SK-N-SH (cell line): ENCODE measurements at regions not wholly inside any gene's neighbourhood (a gene's known extent, or its start where the extent isn't known, plus 50 kb on each side); places are given as distances from the start of the nearest gene placed in this dataset.

Experiments used
- CTCF ChIA-PET: fragments of 300-600, 350-600 bp; formaldehyde crosslinking; extraction: SDS; loops from one replicate; lab custom pipeline; 2021; lab: Yijun Ruan, JAX
- POLR2A ChIA-PET: fragments of 350-600 bp; sonication (Branson Sonifier 250); formaldehyde crosslinking; extraction: SDS; loops from one replicate; lab custom pipeline; 2020; ENCODE audit warnings: antibody characterized with exemption, inconsistent platforms; lab: Yijun Ruan, JAX
- DNase-seq: peaks from one replicate; pipeline ENCODE4 v3.0.0; 2012
- H2AFZ ChIP-seq: fragments of 200-600 bp; sonication (generic); 2 replicates; pipeline ENCODE4 v1.8.1; 2016; ENCODE audit warnings: antibody characterized with exemption, mild to moderate bottlenecking, low read depth
- H3F3A ChIP-seq: fragments of 200-600 bp; sonication (generic); replicated peaks from 2 replicates; pipeline ENCODE3; 2016; ENCODE audit warnings: antibody characterized with exemption, mild to moderate bottlenecking; ENCODE audit not compliant: insufficient read depth
- H3K27ac ChIP-seq, 2 experiments: fragments of 200-500 bp in 1 of 2; fragments of 200-600 bp in 1 of 2; sonication (Bioruptor generic) in 1 of 2; sonication (generic), shearing (Covaris generic) in 1 of 2; 2 replicates each; pipeline versions ENCODE4 v1.5.1 to v1.6.1; 2014 to 2016; ENCODE audit warnings: low read depth in 2 of 2, inconsistent platforms in 1 of 2, low read length in 1 of 2, mild to moderate bottlenecking in 1 of 2, mixed read lengths in 1 of 2
- H3K27me3 ChIP-seq: fragments of 200-600 bp; sonication (generic), shearing (Covaris generic); 2 replicates; pipeline ENCODE4 v1.6.1; 2016; ENCODE audit warnings: mixed run types; ENCODE audit not compliant: insufficient read depth
- H3K36me3 ChIP-seq, 2 experiments: fragments of 200-500 bp in 1 of 2; fragments of 200-600 bp in 1 of 2; sonication (Bioruptor generic) in 1 of 2; sonication (generic) in 1 of 2; replicated peaks in 1 of 2; 2 replicates each; pipeline versions ENCODE3 to v1.5.1; 2014 to 2016; ENCODE audit warnings: low read length in 1 of 2, mild to moderate bottlenecking in 1 of 2; ENCODE audit not compliant: insufficient read depth in 2 of 2, control insufficient read depth in 1 of 2
- H3K4me1 ChIP-seq, 2 experiments: fragments of 200-500 bp in 1 of 2; fragments of 200-600 bp in 1 of 2; sonication (Bioruptor generic) in 1 of 2; sonication (generic), shearing (Covaris generic) in 1 of 2; 2 replicates each; pipeline versions ENCODE4 v1.5.1 to v1.6.1; 2014 to 2016; ENCODE audit warnings: low read depth in 1 of 2, low read length in 1 of 2, mixed run types in 1 of 2; ENCODE audit not compliant: insufficient read depth in 2 of 2, control insufficient read depth in 1 of 2
- H3K4me2 ChIP-seq: fragments of 200-600 bp; sonication (generic), shearing (Covaris generic); 2 replicates; pipeline ENCODE4 v1.6.1; 2017; ENCODE audit warnings: mixed run types
- H3K4me3 ChIP-seq, 2 experiments: fragments of 200-500 bp in 1 of 2; fragments of 200-600 bp in 1 of 2; sonication (Bioruptor generic) in 1 of 2; sonication (generic), shearing (Covaris generic) in 1 of 2; 2 replicates each; pipeline versions ENCODE4 v1.5.1 to v1.8.1; 2014 to 2016; ENCODE audit warnings: low read depth in 2 of 2, inconsistent platforms in 1 of 2, low read length in 1 of 2, mild to moderate bottlenecking in 1 of 2, mixed read lengths in 1 of 2, moderate library complexity in 1 of 2
- H3K79me2 ChIP-seq: fragments of 200-600 bp; sonication (generic); 2 replicates; pipeline ENCODE4 v1.8.1; 2017; ENCODE audit warnings: mild to moderate bottlenecking; ENCODE audit not compliant: insufficient read depth
- H3K9ac ChIP-seq: fragments of 200-600 bp; sonication (generic); 2 replicates; pipeline ENCODE4 v1.6.1; 2017; ENCODE audit warnings: mixed run types
- H3K9me2 ChIP-seq: fragments of 200-600 bp; sonication (generic); 2 replicates; pipeline ENCODE4 v1.6.1; 2017; ENCODE audit warnings: mixed run types
- H3K9me3 ChIP-seq: fragments of 200-600 bp; sonication (generic); 2 replicates; pipeline ENCODE4 v1.6.1; 2017; ENCODE audit warnings: mixed run types, mild to moderate bottlenecking, moderate library complexity
- H4K20me1 ChIP-seq: fragments of 200-600 bp; sonication (generic); 2 replicates; pipeline ENCODE4 v1.6.1; 2017; ENCODE audit warnings: mild to moderate bottlenecking, mixed run types; ENCODE audit not compliant: insufficient read depth
- CHD2 ChIP-seq: fragments of 150-350 bp; IDR thresholded peaks from 2 replicates; pipeline ENCODE4 v1.6.1; 2018; ENCODE audit warnings: low read length; ENCODE audit not compliant: partially characterized antibody
- CTCF ChIP-seq: fragments of 200-600 bp; sonication (generic); IDR thresholded peaks from 2 replicates; pipeline ENCODE4 v1.6.1; 2017; ENCODE audit warnings: antibody characterized with exemption, mild to moderate bottlenecking, moderate library complexity
- ELF1 ChIP-seq: IDR thresholded peaks from 2 replicates; pipeline ENCODE4 v1.4.0; 2012
- EP300 ChIP-seq, 2 experiments: IDR thresholded peaks; 2 replicates each; pipeline versions ENCODE4 v1.4.0 to v1.6.1; 2012; ENCODE audit warnings: borderline replicate concordance in 1 of 2, low read depth in 1 of 2, low read length in 1 of 2
- EZH2phosphoT487 ChIP-seq: fragments of 200-600 bp; sonication (generic); IDR thresholded peaks from 2 replicates; pipeline ENCODE4 v1.6.1; 2017; ENCODE audit warnings: low read depth, mixed run types, mild to moderate bottlenecking, antibody characterized with exemption, moderate library complexity, borderline replicate concordance
- GABPA ChIP-seq: IDR thresholded peaks from 2 replicates; pipeline ENCODE4 v1.4.0; 2012; ENCODE audit warnings: low read depth, mild to moderate bottlenecking
- JUND ChIP-seq: IDR thresholded peaks from 2 replicates; pipeline ENCODE4 v1.4.0; 2012
- MEF2A ChIP-seq: IDR thresholded peaks from 2 replicates; pipeline ENCODE4 v1.4.0; 2012; ENCODE audit warnings: low read depth, borderline replicate concordance
- MXI1 ChIP-seq: IDR thresholded peaks from 2 replicates; pipeline ENCODE4 v1.6.1; 2012; ENCODE audit warnings: mild to moderate bottlenecking, low read depth, low read length, improper control_type of control experiment
- NFIC ChIP-seq: IDR thresholded peaks from 2 replicates; pipeline ENCODE4 v1.4.0; 2012; ENCODE audit warnings: borderline replicate concordance
- PBX3 ChIP-seq: IDR thresholded peaks from 2 replicates; pipeline ENCODE4; 2012
- RAD21 ChIP-seq: IDR thresholded peaks from 2 replicates; pipeline ENCODE4 v1.6.1; 2012; ENCODE audit warnings: mild to moderate bottlenecking, low read length
- RCOR1 ChIP-seq: fragments of 150-350 bp; IDR thresholded peaks from 2 replicates; pipeline ENCODE4 v1.6.1; 2017; ENCODE audit warnings: antibody characterized with exemption, low read length
- RXRA ChIP-seq: IDR thresholded peaks from 2 replicates; pipeline ENCODE4 v1.4.0; 2012; ENCODE audit warnings: low read depth, mild to moderate bottlenecking, borderline replicate concordance
- SIN3A ChIP-seq: IDR thresholded peaks from 2 replicates; pipeline ENCODE4 v1.6.1; 2012; ENCODE audit warnings: low read depth, mild to moderate bottlenecking, low read length, moderate library complexity, borderline replicate concordance
- TAF1 ChIP-seq: IDR thresholded peaks from 2 replicates; pipeline ENCODE4 v1.6.1; 2012; ENCODE audit warnings: low read depth, mild to moderate bottlenecking, low read length, moderate library complexity, borderline replicate concordance
- USF2 ChIP-seq: fragments of 150-350 bp; IDR thresholded peaks from 2 replicates; pipeline ENCODE4 v1.6.1; 2017; ENCODE audit warnings: antibody characterized with exemption, low read length, low read depth, borderline replicate concordance
- WGBS: methylation state at CpG from one replicate; pipeline ENCODE4 v1.1.6; 2017; ENCODE audit warnings: low lambda C conversion rate; 5-methylcytosine and 5-hydroxymethylcytosine counted together
- TF ChIP-seq, protein P1 (sequence below): IDR thresholded peaks from 2 replicates; pipeline ENCODE4 v1.6.1; 2012; ENCODE audit warnings: mild to moderate bottlenecking, low read depth, low read length, moderate library complexity

DNA sequence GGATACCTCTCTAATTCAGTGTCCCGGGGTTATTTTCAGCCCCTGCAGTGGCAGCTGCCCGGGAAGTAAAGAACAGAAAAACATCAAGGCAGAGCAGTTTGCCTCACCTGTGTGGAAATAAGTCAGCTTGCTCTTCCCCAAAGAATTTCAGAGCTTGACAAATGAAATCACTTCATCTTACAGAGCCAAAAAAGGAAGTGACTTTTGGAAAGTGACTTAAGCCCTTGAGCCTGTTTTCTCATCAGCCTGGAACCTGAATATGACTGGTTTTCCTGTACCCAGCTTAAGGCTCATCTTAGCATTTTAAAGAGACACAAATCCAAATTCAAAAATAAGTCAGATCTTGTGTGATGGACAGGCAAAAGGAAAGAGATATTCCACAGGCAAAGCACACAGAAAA is 211.6 kb downstream of the RCHY1 start (continued):
- TF ChIP-seq SIN3A (no peak), MEF2A (no peak), CHD2 (no peak), ELF1 (no peak), GABPA (no peak), TAF1 (no peak), RXRA (no peak), JUND (no peak), PBX3 (no peak), EZH2phosphoT487 (no peak)
- TF ChIP-seq, protein P1, sequence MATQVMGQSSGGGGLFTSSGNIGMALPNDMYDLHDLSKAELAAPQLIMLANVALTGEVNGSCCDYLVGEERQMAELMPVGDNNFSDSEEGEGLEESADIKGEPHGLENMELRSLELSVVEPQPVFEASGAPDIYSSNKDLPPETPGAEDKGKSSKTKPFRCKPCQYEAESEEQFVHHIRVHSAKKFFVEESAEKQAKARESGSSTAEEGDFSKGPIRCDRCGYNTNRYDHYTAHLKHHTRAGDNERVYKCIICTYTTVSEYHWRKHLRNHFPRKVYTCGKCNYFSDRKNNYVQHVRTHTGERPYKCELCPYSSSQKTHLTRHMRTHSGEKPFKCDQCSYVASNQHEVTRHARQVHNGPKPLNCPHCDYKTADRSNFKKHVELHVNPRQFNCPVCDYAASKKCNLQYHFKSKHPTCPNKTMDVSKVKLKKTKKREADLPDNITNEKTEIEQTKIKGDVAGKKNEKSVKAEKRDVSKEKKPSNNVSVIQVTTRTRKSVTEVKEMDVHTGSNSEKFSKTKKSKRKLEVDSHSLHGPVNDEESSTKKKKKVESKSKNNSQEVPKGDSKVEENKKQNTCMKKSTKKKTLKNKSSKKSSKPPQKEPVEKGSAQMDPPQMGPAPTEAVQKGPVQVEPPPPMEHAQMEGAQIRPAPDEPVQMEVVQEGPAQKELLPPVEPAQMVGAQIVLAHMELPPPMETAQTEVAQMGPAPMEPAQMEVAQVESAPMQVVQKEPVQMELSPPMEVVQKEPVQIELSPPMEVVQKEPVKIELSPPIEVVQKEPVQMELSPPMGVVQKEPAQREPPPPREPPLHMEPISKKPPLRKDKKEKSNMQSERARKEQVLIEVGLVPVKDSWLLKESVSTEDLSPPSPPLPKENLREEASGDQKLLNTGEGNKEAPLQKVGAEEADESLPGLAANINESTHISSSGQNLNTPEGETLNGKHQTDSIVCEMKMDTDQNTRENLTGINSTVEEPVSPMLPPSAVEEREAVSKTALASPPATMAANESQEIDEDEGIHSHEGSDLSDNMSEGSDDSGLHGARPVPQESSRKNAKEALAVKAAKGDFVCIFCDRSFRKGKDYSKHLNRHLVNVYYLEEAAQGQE, result no peak

DNA sequence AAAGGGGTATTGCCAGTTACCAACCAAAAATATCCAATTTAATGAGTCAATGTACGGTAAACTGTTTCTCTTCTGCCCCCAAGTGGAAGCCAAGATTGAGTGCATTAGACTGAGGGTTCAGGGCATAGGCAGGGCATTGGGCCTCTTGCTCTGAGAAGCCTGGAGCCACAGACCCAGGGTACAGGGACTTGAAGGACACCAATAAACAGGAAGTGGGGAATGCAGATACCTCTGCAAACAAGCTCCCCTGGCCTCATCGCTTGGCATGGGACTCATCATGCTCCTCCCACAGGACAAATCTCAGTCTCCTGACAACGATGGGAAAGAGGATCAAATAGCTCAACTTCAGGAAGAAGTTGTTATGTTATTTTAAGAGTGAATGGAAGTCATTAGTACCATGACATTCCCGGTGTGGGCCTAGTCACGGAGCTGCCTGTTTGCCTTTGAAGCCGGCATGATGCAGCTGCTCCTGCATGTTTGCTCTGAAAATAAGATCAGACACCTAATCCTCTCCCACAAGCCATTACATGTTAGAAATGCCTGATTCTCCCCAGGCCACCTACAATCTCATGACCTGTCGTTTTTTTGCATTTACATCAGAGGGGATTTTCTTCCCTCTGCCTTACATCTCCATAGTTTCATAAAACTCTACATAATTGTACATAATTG is 224.2 kb downstream of the RCHY1 start:
- Histone ChIP-seq H3K4me1 (no peaks in the 10 kb centered on the region), H3K36me3 (no peaks in the 10 kb centered on the region), H3K27me3 (no peaks in the 10 kb centered on the region; the same call in 1 of the 2 replicates), H3K9ac (no peak overlapping the region), H3K4me3 (no peak overlapping the region), H3K4me2 (no peak overlapping the region), H3K79me2 (no peaks in the 10 kb centered on the region), H4K20me1 (no peaks in the 10 kb centered on the region), H3K9me3 (no peaks in the 10 kb centered on the region), H3K27ac (no peak overlapping the region), H3K9me2 (no peaks in the 10 kb centered on the region), H2AFZ (no peak overlapping the region), H3F3A (no peaks in the 10 kb centered on the region)
- TF ChIP-seq PBX3 (no peak), NFIC (no peak), USF2 (no peak), EP300 (IDR thresholded peaks at IDR 0.05; ENCODE audit: borderline replicate concordance in 1 of 2, low read depth in 1 of 2, low read length in 1 of 2) (no peak), RAD21 (peak; percentile 39; the same call in 1 of the 2 replicates), SIN3A (no peak), MXI1 (no peak), RCOR1 (no peak), CTCF (peak; percentile 40)
- CTCF ChIA-PET, result no interaction called here
- POLR2A ChIA-PET, result no interaction called here
- 0% methylated on average over 7 of the region's 7 CpGs for WGBS
- DNase-seq, result no peak
